Limb (tissue), 2 donors: ENCODE measurements at regions not wholly inside any gene's neighbourhood (a gene's known extent, or its start where the extent isn't known, plus 50 kb on each side); places are given as distances from the start of the nearest gene placed in this dataset.
A peak's percentile ranks its signal among the peaks of the same experiment; 100 is the strongest.
"Not testable (repeated sequence)": the region's sequence is repeated elsewhere in the genome, so short reads cannot be mapped to it uniquely, and the experiment has no call there.

Experiments used
- DNase-seq, 2 donors: peaks; one replicate each; pipeline ENCODE4 v3.0.0-alpha.2; 2016; ENCODE audit errors: extremely low spot score in 2 of 2

- no peak for DNase-seq
Observed at GRCh38 chr10:6737080-6737641, 157.1 kb upstream of the PRKCQ start.

GRCh38 chr10:6734286-6734685 is 154.2 kb upstream of the PRKCQ start:
- no peak for DNase-seq

GRCh38 chr10:6729861-6730344 is 149.8 kb upstream of the PRKCQ start:
- DNase-seq = peak in 1 of 2 donors; percentile 68

- DNase-seq = peak in 1 of 2 donors; percentile 29
Observed at GRCh38 chr10:6729071-6729774, 149.1 kb upstream of the PRKCQ start.

GRCh38 chr10:6726924-6727323 is 146.8 kb upstream of the PRKCQ start:
- no peak for DNase-seq

GRCh38 chr10:6722616-6723004 is 142.5 kb upstream of the PRKCQ start:
- DNase-seq = no peak

GRCh38 chr10:6721964-6722615 is 142.0 kb upstream of the PRKCQ start:
- peak in 1 of 2 donors; percentile 21 for DNase-seq

- peak in 1 of 2 donors; percentile 32 for DNase-seq
Observed at GRCh38 chr10:6721480-6721879, 141.4 kb upstream of the PRKCQ start.

- DNase-seq = no peak
Observed at GRCh38 chr10:6719561-6719960, 139.5 kb upstream of the PRKCQ start.

GRCh38 chr10:6718550-6718949 is 138.5 kb upstream of the PRKCQ start:
- no peak for DNase-seq

- DNase-seq = no peak
Observed at GRCh38 chr10:6716516-6716915, 136.4 kb upstream of the PRKCQ start.

GRCh38 chr10:6713716-6714115 is 133.6 kb upstream of the PRKCQ start:
- no peak for DNase-seq

- DNase-seq = no peak
Observed at GRCh38 chr10:6713120-6713519, 133.0 kb upstream of the PRKCQ start.

GRCh38 chr10:6711881-6712280 is 131.8 kb upstream of the PRKCQ start:
- DNase-seq = no peak

GRCh38 chr10:6711408-6711841 is 131.3 kb upstream of the PRKCQ start:
- DNase-seq = no peak

GRCh38 chr10:6707352-6707751 is 127.3 kb upstream of the PRKCQ start:
- DNase-seq = no peak

GRCh38 chr10:6706725-6707124 is 126.6 kb upstream of the PRKCQ start:
- no peak for DNase-seq

GRCh38 chr10:6704896-6705295 is 124.8 kb upstream of the PRKCQ start:
- no peak for DNase-seq

GRCh38 chr10:6702833-6703232 is 122.8 kb upstream of the PRKCQ start:
- DNase-seq = not testable (repeated sequence)

- no peak for DNase-seq
Observed at GRCh38 chr10:6702030-6702429, 122.0 kb upstream of the PRKCQ start.

GRCh38 chr10:6701289-6701688 is 121.2 kb upstream of the PRKCQ start:
- no peak for DNase-seq

- no peak for DNase-seq
Observed at GRCh38 chr10:6700066-6700465, 120.0 kb upstream of the PRKCQ start.

- no peak for DNase-seq
Observed at GRCh38 chr10:6699336-6699735, 119.3 kb upstream of the PRKCQ start.
